Inferior parietal cortex (tissue), 1 donor: ENCODE measurements at regions not wholly inside any gene's neighbourhood (a gene's known extent, or its start where the extent isn't known, plus 50 kb on each side); places are given as distances from the start of the nearest gene placed in this dataset.

Experiments
- DNase-seq: peaks from one replicate; pipeline ENCODE4 v3.0.0-alpha.2; 2016; ENCODE audit errors: extremely low spot score

DNA sequence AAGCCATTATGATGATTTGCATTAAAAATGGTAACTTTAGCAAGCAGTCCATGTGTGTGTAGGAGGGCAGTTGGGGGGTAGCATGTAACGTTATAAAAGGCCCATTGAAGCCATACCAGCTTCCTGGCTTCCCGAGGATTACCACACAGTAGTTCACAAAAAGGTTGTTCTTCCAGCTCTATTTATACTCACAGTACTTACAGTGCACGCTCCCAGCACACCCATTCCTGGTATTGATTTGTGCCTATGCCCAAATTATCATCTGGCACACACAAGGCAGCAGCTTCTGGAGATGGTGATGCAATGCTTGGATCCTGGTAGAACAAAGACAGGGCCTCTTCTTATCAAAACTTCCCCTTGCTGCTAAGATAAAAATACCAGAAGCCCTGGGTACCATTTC, 436.8 kb downstream of the HAO1 start:
- DNase-seq, result no peak

DNA sequence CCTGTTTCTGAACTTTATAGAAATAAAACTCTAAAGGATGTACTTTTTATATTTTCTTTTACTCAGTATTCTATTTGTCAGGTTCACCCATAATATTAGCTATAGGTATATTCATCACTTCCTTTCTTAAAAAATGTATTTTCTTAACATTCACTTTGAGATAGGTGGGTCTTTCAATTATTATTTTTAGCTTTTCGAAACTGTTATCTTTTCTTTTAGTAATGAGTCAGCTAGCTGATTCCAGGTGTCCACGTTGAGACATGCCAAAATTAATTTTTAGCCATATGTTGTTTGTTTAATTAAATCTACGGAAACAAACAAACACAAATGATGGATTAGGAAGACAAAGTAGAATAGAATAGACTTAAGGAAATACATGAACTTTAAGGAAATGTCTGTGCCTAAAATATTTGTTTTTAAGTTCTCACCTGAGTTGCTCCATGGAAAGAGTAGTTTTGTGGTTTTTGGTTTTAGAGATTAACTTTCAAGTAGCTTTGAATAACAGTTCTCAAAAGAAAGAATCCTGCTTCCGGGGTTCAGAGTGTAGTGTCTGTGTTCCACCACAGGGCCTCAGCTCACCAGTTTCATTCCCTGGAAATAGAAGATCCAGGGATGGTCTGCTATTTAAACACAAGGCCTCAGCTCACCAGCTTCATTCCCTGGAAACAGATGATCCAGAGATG, 435.0 kb downstream of the HAO1 start:
- DNase-seq, result no peak

DNA sequence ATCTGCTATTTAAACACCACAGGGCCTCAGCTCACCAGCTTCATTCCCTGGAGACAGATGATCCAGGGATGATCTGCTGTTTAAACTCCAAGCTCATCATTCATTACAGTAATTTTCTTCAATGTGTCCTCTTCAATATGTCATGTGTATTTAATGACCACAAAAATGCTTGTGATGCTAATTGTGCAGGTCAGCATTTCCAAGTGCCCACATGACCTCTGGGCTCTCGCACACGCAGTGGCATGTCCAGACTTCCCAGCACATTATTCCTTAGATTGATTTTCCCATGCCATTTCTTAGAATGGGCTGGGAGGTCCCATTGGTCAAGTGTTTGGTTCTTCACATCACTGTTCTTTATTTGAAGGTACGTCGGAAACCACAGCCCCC, 434.4 kb downstream of the HAO1 start:
- no peak for DNase-seq

DNA sequence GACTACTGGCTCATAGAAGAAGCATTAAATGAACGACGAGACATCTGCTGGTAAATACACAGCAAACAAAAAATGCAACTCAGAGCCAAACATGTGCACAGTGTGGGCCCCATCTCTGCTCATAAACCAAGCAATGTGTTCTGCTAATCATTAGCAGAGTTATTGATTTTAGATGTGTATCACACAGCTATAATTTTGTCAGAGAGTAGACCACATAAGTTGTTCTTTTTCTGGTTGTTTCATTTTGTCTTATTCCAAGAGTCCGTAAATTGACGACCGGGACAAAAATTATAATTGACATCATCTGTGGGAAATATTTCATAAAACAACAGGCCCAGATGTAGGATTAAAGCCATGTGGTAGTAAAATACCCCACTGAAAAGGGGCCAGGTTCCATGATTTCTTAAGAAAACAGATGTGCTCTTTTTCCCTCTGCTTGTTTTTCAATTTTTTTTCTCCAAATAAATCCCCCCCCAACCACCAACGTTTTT, 423.6 kb downstream of the HAO1 start:
- no peak for DNase-seq

DNA sequence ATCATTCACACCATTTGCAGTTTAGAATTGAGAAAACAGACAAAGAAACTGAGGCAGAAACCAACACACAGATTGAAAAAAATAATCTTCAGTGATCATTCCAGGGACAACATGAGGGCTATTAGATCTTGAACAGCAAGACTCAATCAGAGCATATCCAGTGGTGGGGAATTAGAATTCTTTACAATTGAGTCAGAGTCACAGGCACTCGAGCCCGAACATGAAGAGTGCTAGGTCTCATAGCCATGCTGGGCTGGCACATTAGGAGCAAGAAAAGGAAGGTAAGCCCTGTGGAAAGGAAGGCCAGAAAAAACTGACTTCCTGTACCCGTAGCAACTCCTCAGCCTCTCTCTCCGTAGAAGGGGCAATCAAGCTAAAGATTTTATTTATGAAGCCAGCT, 419.9 kb downstream of the HAO1 start:
- no peak for DNase-seq

DNA sequence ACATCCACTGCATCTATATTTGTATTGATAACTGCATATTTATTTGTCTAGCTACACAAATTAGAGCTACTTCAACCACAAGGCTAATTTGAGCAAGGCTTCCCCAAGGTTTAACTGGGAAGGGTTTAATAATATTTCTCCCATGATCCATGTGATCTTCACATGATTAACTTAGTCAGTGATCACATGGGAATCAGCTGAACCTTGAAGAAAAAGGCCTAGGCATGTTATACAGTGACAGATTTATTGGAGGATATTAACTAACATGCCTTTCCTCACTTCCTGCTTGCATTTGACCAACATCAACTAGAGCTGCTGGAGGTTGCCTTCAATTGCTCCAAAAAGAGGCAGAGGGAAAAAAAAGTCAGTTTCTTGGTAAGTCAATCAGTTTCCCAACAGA, 417.0 kb downstream of the HAO1 start:
- no peak for DNase-seq

DNA sequence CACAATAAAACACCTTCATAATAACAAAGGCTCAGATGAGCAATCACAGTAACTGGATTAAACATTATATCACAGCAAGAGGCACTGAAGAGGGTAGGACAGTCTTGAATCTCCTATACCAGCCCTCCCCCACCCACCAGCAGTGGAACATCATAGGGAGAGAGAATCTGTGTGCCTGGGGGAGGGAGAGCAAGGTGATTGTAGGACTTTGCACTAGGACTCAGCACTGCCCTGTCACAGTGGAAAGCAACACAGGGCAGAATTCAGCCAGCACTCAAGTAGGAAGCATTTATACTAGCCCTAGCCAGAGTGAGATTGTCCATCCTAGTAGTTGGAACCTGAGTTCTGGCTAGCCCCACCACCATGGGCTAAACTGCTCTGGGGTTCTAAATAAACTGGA, 400.2 kb downstream of the HAO1 start:
- DNase-seq, result no peak

DNA sequence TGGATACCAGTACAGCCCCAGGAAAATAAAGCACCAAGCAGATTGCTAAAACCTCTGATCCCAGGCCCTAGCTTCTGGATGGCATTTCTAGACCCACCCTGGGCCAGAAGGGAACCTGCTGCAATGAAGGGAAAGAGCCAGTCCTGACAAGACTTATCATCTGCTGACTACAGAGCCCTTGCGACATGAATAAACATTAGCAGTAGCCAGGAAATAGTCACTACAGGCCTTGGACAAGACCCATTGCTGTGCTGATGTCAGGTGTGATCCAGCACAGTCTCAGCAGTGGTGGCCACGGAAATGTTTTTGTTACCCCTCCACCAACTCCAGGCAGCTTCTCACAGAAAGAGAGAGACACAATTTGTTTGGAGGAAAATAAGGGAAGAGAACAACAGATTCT, 399.3 kb downstream of the HAO1 start:
- DNase-seq, result no peak

DNA sequence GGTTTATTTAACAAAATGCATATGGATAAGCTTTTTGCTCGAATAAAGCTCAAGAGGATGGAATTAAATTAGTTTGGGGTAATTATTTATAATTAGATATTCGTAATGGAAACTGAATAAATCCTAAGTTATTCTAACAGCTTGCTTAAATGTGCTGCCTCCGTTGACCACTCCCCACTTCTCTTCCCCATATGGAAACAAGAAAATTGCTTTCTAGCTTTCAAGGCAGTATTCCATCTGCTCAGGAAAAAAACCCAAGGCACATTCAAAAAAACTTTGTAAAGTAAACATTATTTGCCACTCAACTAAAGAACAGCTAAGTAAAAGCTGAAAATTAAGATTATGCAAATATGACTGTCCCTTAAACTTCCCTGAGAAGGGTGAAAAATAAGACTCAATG, 369.2 kb downstream of the HAO1 start:
- no peak for DNase-seq

DNA sequence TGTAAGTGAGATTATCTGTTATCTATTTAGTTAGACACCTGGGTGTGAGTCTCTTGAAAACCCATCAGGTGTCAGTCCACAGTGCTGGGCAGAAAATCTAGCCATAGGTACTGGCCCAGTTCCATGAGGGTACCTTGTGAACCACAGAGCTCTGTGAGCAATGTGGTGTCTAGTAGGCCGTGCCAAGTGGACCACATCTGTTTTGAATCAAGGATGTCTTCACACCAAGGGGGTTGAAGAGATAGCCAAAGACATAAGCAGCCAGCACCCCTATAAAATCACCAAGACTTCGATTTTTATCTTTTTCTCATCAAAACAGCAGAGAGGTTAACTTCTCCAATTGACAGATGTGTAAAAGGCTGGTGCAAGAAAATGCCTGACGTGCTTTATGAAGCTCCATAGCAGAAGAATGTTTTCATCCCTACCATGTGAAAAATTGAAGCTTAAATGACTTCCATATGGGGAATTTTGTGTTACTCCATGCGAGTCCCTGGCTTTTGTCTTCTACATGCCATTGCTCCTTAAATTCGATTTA, 368.7 kb downstream of the HAO1 start:
- DNase-seq, result no peak

DNA sequence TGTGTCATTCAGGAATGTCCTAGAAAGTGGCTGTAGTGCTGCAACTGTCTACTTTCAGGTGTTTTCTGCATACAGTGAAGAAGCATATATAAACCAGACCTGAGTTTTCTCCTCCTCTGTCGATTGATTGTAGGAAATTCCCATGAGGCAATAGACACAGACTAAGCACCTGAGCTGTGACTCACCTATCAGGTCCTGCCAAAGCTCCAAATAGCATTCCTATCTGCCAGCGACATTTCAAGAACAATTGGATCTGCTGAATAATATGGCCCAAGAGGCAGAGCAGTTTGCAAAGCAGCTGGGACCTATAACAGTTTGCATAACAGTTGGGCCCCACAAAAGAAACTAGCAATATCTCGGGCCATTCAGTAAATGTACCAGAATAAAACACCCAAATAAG, 360.4 kb downstream of the HAO1 start:
- no peak for DNase-seq

DNA sequence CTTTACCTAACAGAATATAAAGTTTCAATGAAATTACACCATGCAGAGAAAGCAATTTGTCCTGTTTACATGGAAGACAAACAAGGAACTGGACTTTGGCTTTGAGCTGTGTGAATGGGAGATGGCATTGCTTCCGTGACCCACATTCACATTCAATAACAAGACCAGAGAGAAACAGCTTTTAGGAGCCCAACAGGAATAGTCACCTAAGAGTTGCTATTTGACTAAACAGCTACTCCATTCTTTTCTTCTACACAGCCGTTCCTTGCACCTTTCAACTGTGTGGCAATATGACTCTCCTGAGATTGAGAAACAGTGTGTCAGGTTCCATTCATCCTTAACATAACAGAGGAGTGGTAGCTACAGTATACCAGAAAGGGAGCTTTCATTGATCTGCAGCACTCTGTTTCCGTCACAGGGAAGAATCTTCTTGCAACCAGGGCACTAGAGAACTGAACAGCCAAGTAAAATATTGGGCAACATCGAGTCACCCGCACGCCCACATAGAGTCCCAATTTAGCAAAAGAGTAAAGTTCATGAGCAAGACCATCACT, 355.1 kb downstream of the HAO1 start:
- no peak for DNase-seq

DNA sequence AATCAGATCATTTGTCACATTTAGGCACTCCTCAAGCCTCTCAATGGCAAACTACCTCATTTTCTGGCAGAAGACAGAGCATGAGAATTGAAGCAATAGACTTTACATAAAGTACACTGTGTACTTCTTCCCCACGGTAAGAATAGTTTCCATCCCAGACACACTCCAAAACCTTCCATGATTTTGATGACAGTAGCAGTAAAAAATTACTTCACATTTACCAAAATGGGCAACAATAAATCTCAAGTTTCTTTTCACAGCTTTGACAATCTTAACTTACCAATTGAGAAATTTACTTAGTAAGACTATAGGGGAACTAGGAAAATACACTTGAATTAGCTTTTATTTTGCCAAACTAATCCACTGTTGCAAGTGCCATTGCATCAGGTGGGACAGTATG, 353.8 kb downstream of the HAO1 start:
- DNase-seq, result no peak

DNA sequence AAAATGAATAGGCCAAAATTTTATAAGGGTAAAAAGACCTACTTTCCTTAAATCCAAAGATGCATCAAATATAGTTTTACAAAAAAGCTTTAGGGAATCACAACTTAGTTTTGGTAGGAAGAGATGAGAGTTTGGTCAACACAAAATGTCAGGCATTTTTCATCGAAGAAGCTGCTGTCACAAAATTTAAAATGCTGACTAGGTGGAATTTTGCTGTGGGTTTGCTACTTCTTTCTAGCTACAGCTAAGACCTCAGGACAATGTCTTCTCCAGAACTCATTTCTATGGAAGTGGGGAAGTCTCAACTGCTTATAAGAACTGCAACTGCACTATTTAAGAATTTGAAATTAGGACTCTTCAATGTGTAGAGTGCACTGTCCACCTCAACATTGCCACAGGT, 351.1 kb downstream of the HAO1 start:
- DNase-seq, result no peak

DNA sequence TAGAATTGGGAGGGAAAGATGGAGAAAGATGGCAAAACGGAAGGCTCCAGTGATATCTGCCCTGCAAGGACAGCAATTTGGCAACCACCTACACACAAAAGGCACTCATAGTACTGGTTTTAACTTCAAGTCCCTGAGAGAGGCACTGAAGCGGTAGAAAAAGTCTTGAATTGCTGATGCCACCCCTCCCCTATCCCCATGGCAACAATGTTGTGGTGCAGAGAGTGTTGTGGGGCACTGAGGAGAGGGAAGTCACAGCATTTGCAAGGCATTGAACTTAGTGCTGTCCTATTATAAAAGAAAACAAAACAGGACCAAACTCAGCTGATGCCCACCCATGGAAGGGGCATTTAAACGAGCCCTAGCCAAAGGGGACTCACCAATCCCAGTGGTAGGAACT, 343.7 kb downstream of the HAO1 start:
- no peak for DNase-seq

DNA sequence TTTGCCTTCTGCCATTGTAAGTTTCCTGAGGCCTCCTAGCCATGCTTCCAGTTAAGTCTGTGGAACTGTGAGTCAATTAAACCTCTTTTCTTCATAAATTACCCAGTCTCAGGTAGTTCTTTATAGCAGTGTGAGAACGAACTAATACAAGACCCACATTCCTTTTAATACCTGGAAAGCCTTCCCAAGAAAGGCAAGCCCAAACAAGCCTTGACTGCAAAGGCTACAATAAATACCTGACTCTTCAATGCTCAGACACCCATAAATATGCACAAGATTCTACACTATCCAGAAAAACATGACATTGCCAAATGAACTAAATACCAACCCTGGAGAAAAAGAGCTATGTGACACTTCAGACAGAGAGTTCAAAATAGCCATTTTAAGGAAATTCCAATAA, 338.8 kb downstream of the HAO1 start:
- DNase-seq, result no peak

DNA sequence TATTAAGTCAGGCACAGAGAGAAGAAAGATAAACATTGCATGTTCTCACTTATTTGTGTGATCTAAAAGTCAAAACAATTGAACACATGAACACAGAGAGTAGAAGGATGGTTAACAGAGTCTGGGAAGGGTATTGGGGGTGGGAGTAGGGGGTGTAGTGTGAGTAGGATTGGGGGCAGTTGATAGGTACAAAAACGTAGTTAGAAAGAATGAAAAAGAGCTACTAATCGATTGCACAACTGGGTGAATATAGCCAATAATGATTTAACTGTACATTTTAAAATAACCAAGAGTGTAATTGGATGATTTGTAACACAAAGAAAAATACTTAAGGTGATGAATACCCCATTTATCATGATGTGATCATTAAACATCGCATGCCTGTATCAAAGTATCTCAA, 333.3 kb downstream of the HAO1 start:
- DNase-seq, result no peak

DNA sequence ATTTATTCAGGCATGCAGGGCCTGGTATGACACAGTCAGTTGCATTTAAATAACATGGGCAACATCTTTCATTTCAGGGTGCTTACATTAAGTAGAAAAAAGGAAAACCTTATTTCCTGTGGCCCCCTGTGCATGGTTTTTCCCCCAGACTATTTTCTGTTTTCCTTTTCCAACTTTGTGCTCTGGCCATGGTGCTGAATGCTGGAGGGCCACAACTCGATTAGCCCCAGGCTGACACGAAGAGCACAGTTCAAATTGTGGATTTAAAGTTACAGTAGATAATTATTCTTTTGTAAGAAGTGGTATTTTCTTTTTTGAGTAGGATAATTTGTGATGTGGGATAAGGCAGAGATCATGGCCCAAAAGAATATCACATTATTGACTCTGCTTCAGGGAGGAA, 332.0 kb downstream of the HAO1 start:
- no peak for DNase-seq

DNA sequence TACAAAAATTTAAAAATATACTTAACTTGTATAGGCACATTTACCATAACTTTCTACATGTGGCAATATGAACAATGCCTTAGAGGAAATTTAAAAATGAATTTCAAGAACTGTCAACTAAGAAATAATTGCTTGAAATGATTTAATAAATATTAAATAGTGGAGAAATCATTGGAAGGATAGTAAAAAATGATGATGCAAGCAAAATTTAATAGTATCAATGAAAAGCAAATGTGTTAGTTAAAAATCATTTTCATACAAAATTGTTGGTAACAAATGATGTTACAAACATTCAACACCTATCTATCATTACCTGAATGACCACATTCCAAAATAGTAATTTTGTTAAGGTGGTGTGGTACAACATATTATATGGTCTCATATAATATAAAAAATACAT, 331.0 kb downstream of the HAO1 start:
- no peak for DNase-seq

DNA sequence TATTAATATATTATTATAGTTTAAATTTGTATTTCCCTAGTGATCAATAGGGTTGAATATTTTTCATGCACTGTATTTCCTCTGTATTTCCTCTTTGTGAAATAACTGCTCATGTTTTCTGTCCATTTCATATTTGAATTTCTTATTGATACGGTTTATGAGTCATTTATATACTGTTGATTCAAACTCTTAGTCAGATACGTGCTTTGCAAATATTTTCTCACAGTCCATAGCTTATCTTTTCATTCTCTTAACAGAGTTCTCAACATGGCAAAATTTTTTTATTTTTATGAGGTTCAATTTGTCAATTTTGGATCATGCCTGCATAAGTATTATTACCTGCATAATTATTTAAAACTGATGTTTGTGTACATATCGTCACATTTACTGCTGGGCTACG, 329.6 kb downstream of the HAO1 start:
- DNase-seq, result no peak

DNA sequence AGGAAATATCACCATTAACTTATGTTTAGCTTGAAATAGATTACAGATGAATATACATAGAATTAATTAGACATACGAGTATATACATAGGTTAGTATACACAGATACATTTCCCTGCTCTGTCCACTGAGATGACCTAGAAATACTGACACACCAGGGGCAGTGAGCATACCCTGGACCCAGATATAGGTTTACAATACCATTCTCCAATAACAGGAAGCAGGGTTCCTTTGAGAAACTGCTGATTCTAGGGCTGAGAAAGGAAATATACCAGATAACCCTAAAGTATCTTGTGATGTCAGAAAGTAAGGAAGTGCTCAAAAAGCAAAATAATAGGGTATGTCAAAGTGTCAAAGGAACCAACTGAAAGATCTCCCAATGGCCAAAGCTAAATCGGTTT, 322.5 kb downstream of the HAO1 start:
- DNase-seq, result no peak

DNA sequence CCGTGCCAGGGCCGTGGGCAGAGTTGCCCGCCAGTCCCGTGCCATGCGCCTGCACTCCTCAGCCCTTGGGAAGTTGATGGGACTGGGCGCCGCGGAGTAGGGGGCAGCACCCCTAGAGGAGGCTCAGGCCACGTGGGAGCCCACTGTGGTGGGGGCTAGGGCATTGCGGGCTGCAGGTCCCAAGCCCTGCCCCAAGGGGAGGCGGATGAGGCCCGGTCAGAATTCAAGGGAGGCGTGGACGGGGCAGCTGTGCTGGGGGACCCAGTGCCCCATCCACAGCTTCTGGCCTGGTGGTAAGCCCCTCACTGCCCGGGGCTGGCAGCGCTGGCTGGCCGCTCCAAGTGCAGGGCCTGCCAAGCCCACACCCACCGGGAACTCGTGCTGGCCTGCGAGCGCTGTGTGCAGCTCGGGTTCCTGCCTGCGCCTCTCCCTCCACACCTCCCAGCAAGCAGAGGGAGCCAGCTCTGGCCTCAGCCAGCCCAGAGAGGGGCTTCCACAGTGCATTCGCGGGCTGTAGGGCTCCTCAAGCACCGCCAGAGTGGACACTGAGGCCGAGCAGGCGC, 317.8 kb downstream of the HAO1 start:
- DNase-seq, result no peak

DNA sequence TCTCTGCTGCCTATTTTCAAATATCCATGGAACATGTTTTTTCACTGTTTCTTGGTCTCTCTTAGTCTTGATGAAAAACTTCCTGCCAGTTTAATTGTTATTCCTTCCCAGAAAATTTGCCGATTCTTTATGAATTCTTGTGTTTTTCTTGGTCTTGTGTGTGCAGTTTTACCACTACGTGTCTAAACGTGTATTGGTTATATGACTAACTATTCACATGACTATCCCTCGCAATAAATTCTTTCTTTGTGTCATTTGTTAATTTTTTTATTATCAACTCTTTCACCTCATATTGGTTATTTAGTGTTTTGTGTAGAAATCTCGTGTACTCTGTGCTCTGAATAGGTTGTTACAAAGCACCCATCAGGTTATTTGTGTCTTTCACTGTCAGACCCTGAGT, 315.4 kb downstream of the HAO1 start:
- DNase-seq, result no peak
